Stimulated activated naive CD4-positive, alpha-beta T cell (primary cell): ENCODE measurements at regions not wholly inside any gene's neighbourhood (a gene's known extent, or its start where the extent isn't known, plus 50 kb on each side); places are given as distances from the start of the nearest gene placed in this dataset.
"Not testable (repeated sequence)": the region's sequence is repeated elsewhere in the genome, so short reads cannot be mapped to it uniquely, and the experiment has no call there.

Source experiments
- DNase-seq, 6 experiments: peaks; one replicate each; lab custom pipeline; 2025; lab: John Stamatoyannopoulos, UW

DNA sequence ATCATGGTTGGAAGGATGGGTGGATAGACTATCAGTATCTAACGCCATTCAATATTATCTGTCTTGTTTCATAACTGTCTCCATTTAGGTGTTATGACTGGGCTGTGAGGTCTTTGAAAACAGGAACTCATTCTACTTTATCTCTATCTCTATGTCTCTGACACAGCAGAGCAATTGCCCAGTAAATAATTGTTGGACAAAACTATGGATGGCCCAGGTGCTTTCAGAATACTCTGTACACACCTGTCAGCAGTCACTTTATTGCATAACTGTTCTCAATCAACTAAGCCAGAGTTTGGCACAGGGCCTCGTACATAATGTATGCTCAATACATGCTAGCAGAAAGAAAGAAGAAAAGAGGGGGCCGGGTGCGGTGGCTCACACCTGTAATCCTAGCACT is 210.3 kb downstream of the OPA1 start:
- DNase-seq = no peak

DNA sequence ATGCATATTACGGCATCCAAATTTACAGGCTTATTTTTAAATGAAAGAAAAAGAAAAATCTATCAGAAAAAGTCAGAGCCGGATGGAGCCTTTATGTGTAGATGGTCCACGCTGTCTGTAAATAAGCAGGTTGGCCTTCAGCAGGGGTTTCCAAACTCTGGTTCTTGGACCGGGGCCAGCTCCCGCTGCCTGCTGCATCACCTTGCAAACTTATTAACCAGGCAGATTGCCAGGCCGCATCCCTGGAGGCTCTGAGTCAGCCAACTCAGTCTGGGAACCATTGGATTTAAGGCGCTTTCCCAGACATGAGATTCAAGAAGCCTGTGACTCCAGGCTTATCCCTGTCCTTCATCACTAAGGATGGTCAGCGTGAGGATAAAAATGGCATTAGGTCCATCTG is 212.4 kb downstream of the OPA1 start:
- no peak for DNase-seq

- DNase-seq = no peak
Measured at GRCh38 chr3:193808317-193808716, 215.3 kb downstream of the OPA1 start.

GRCh38 chr3:193809106-193809505 is 216.1 kb downstream of the OPA1 start:
- no peak for DNase-seq

GRCh38 chr3:193812078-193812725 is 219.2 kb downstream of the OPA1 start:
- DNase-seq = no peak

GRCh38 chr3:193812791-193813500 is 219.9 kb downstream of the OPA1 start:
- DNase-seq = no peak

GRCh38 chr3:193813501-193813830 is 220.5 kb downstream of the OPA1 start:
- no peak for DNase-seq

GRCh38 chr3:193814166-193814892 is 221.3 kb downstream of the OPA1 start:
- DNase-seq = no peak

DNA sequence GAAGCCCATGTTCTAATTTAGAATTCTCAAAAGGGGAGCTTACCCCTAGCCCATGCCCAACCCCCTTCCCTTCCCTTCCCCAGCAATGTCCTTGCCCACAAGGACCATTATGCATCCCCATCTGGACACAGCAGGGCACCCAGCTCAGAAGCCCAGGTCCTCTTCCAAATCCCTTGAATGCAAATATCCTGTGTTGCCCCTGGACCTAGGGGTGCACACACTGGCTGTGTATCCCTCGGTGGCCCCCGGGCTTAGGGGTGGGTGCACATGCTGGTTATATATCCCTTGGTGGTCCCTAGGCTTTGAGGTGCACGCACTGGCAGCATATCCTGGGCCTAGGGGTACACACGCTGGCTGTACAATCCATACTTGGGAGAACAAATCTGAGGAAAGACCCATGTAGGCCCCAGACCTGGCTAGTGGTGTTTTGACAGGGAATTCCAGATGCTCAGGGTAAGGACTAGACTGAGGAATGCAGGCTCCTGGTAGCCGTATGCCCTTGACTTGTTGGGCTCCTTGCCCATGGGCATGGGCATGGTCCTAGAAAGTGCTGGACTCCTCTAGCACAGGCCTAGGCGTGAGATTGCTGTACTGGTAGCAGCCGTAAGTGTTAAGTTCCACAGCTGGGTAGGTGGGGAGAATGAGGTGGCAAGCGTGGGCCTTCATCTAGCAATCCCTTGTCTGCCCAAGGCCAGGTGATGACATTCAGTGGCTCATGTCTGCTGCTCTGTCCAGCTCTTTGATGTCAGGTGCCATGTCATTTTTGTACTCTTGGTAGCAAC is 222.4 kb downstream of the OPA1 start:
- no peak for DNase-seq

GRCh38 chr3:193816028-193816395 is 223.0 kb downstream of the OPA1 start:
- DNase-seq = no peak

GRCh38 chr3:193816656-193817311 is 223.8 kb downstream of the OPA1 start:
- no peak for DNase-seq

DNA sequence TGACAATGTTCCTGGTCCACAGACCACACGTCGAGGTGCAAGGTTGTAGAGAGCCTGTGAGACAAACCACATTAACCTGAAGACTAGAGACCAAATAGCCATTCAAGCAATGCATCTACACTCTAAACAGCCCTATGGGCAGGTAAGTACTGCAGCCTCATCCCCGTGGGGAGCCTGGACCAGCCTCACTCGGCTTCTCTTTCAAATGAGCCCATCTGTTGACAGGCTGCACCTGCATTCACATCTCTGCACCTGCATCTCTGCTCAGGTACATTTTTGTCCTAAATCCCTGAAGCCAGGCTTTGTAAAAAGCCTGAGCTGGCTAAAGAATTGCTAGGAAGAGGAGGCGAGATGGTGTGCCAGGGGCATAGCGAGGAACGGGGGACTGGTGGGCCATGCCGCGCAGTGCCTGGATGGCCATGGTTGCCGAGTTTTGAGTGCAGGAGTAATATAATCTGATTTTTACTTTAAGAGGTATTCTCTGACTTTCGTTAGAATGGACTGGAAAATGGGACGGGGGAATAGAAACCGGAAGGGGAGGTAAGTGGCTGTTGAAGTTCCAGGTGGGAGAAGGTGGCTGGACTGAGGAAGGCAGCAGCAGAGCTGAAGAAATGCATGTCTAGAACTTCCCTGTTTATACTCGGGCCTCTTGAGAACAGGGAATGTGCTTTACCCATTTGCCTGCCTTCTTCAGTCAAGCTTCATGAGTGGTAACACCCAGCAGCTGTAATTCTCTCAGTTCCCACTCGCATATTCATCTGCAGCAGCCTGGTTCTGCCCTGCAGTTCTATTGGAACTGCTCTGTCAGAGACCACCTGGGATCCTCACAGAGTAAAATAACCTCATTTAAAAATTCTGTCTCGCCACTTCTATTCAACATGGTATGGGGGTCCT is 226.4 kb downstream of the OPA1 start:
- no peak for DNase-seq

- DNase-seq = no peak
Measured at GRCh38 chr3:193821151-193821668, 228.2 kb downstream of the OPA1 start.

GRCh38 chr3:193822492-193823212 is 229.6 kb downstream of the OPA1 start:
- DNase-seq = no peak

DNA sequence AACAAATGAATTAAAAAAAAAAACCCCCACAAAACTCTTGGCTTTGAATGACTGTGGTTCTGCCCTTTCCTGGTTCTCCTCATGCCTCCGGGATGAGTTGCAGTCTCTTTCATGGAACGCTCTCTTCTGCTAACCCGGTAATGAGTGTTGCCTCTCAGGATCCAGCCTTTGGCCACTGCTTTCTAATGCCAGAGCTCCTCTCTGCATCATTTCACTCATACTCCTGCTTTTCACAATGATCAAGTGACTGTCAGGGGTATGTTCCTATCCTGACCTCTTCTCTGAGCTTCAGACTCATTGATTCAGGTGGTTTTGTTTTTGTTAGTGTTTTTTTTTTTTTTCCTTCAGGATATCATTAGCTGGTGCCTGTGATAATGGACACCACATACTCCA is 230.2 kb downstream of the OPA1 start:
- not testable (repeated sequence) for DNase-seq

DNA sequence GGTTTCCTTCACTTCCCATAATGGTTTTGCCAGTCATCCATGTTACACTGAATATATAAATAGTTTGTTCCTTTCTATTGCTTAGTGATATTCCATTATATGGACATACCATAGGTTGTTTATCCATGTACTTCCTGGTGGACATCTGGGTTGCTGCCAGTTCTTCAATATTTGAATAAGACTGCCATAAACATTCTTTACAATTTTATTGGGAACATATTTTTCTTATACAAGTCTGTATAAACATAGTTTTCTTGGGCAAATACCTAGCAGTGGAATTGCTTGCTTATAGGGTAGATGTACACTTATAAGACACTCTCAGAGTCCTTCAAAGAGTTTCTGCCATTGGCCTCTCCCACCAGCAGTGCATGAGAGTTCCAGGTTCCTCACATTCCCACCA is 231.4 kb downstream of the OPA1 start:
- no peak for DNase-seq

DNA sequence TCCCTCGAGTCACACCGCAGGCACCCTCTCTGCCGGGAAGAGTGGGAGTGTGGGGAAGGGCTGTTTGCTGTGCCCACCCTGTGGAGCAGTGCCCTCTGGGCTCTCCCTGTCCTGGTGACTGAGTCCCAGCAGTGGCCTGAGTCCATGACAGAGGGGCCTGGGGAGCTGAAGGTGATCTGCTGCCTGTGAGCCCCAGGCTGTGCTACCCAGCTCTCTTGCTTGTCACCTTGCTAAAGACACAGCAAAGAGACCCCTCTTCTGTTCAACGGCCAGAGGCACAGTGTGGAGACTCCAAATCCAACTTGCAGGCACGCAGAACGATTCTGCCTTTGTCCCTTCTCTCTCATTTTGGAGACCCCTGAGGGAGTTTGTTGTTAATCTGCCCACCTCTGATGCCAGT is 232.6 kb downstream of the OPA1 start:
- DNase-seq = no peak

- DNase-seq = no peak
Measured at GRCh38 chr3:193826159-193826795, 233.3 kb downstream of the OPA1 start.

GRCh38 chr3:193827040-193827669 is 234.1 kb downstream of the OPA1 start:
- no peak for DNase-seq
